ENCODE measurements at regions not wholly inside any gene's neighbourhood (a gene's known extent, or its start where the extent isn't known, plus 50 kb on each side); places are given as distances from the start of the nearest gene placed in this dataset.
"Not testable (repeated sequence)": the region's sequence is repeated elsewhere in the genome, so short reads cannot be mapped to it uniquely, and the experiment has no call there.

DNA sequence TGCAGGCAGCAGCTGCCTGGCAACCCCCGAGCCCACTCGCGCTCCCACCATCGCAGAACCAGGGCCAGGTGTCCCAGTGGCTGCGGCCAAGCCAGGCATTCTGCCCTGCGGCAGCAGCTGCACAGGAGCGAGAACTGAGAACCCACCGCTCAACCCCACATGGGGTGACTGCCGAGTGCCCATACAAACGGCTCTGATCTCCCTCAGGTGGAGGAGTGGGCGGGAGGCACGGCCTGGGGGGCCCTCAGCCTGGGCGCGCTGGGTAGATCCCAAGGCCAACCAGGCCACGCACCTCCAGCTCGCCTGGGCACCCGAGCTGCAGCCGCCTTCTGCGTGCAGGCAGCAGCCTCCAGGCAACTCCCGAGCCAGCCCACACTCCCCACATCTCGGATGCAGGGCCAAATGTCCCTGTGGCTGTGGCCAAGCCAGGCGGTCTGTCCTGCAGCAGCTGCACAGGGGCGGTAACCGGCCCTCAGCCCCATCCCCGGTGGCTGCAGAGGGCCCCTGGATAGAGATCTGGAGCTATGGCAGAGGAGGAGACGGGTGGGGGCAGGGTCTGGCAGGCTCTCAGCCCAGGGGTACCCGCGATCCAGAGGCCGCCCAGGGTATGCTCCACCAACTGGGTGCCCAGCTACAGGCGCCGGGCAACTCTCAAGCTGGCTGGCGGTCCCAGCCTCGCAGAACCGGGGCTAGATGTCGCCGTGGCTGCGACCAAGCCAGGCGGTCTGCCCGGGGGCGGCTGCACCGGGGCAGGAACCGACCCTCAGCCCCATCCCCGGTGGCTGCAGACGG lies 1579.6 kb downstream of the TSPY10 start:
- not testable (repeated sequence) for FAIRE-seq; H2BK20ac ChIP-seq (ENCODE audit: low read length); H3K4me3 ChIP-seq (ENCODE audit: extremely low read depth in 1 of 4, insufficient read depth in 2 of 4, low read depth in 3 of 4, low read length in 4 of 4)

DNA sequence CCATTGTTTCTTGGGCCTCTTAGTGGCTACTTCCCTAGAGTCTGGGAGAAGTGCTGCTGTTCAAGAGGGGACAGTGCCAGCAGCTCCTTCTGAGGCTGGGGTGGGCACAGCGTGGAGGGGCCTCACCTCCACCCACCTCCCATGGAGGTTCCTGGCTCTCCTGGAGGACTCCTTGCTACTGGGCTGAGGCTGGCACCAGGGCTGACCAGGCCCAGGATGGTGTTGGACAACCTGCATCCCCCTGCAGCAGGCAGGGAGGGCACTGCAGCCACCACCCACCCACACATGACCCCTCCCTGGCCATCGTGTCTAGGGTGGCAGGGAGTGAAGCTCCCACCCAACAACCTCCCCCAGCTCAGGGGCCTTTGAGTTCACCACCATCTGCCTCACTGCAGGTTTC lies 1549.3 kb upstream of the USP9Y start:
- H3K18ac ChIP-seq (ENCODE audit: extremely low read depth, low read length); H3K4ac ChIP-seq (replicated peaks; ENCODE audit: insufficient read length, low read depth, low read length); H3K23me2 ChIP-seq (ENCODE audit: low read depth, low read length); H3K4me2 ChIP-seq (ENCODE audit: insufficient read depth in 1 of 2, low read depth in 2 of 2, low read length in 2 of 2); POLR2A ChIA-PET (ENCODE audit: partially characterized antibody); H2BK5ac ChIP-seq (ENCODE audit: low read depth, low read length); H2BK12ac ChIP-seq (ENCODE audit: low read depth, low read length); H4K91ac ChIP-seq (replicated peaks; ENCODE audit: insufficient read length, low read length); H3K56ac ChIP-seq (replicated peaks; ENCODE audit: insufficient read length, low read depth, low read length); H3K36me3 ChIP-seq (ENCODE audit: control insufficient read depth in 2 of 4, insufficient read depth in 4 of 4, low read length in 3 of 4); H3K79me1 ChIP-seq (ENCODE audit: low read depth, low read length); H2BK15ac ChIP-seq (ENCODE audit: low read length); H4K5ac ChIP-seq (ENCODE audit: insufficient read length, low read depth, low read length); H3K79me2 ChIP-seq (ENCODE audit: control insufficient read depth in 1 of 2, insufficient read depth in 2 of 2, low read length in 2 of 2); H4K8ac ChIP-seq (ENCODE audit: extremely low read depth, insufficient read depth, low read length); H2AFZ ChIP-seq (ENCODE audit: low read length); FAIRE-seq; H3K27ac ChIP-seq (ENCODE audit: low read depth, low read length); H3K4me3 ChIP-seq (ENCODE audit: extremely low read depth in 1 of 4, insufficient read depth in 2 of 4, low read depth in 3 of 4, low read length in 4 of 4); H2BK120ac ChIP-seq (replicated peaks; ENCODE audit: low read depth, low read length); H4K20me1 ChIP-seq (replicated peaks in 1 of 2; ENCODE audit: control insufficient read depth in 1 of 2, insufficient read depth in 2 of 2, low read length in 2 of 2); H2AK5ac ChIP-seq (ENCODE audit: low read depth, low read length); H3K14ac ChIP-seq (ENCODE audit: insufficient read length); DNase-seq (ENCODE audit: low read depth in 1 of 2, low spot score in 2 of 2); H2BK20ac ChIP-seq (ENCODE audit: low read length); H3K4me1 ChIP-seq (replicated peaks in 1 of 4; ENCODE audit: control insufficient read depth in 3 of 4, insufficient read depth in 4 of 4, low read length in 3 of 4); CTCF ChIA-PET (ENCODE audit: partially characterized antibody); H3K23ac ChIP-seq (ENCODE audit: insufficient read length); H3K27me3 ChIP-seq (replicated peaks in 1 of 4; ENCODE audit: control insufficient read depth in 3 of 4, extremely low read depth in 1 of 4, insufficient read depth in 3 of 4, low read length in 3 of 4); H3K9ac ChIP-seq (replicated peaks in 1 of 4; ENCODE audit: extremely low read depth in 1 of 4, low read depth in 3 of 4, low read length in 3 of 4): not testable (repeated sequence)
- 67% methylated on average over 1 of the region's 2 CpGs; no CpG with 5 or more reads in 1 of the 2 experiments for WGBS, 2 experiments (ENCODE audit: extremely low coverage in 1 of 2, insufficient coverage in 1 of 2, insufficient read length in 1 of 2, insufficient replicate concordance in 2 of 2, low coverage in 1 of 2, low lambda C conversion rate in 2 of 2, missing lambda C conversion rate in 1 of 2)
- peaks cover 3 to 73% of the 10 kb centered on the region in 2 experiments; a peak in 3 of 4 replicates for H3K9me3 ChIP-seq (ENCODE audit: insufficient read depth in 2 of 2, low read depth in 1 of 2, low read length in 1 of 2)

More for the DNA sequence above, 1579.6 kb downstream of the TSPY10 start:
- H3K23ac ChIP-seq (ENCODE audit: insufficient read length); H3K4ac ChIP-seq (replicated peaks; ENCODE audit: insufficient read length, low read depth, low read length); H3K36me3 ChIP-seq (ENCODE audit: control insufficient read depth in 2 of 4, insufficient read depth in 4 of 4, low read length in 3 of 4); H2BK15ac ChIP-seq (ENCODE audit: low read length); POLR2A ChIA-PET (ENCODE audit: partially characterized antibody); H3K56ac ChIP-seq (replicated peaks; ENCODE audit: insufficient read length, low read depth, low read length); H4K8ac ChIP-seq (ENCODE audit: extremely low read depth, insufficient read depth, low read length); H3K23me2 ChIP-seq (ENCODE audit: low read depth, low read length); H3K27me3 ChIP-seq (replicated peaks in 1 of 4; ENCODE audit: control insufficient read depth in 3 of 4, extremely low read depth in 1 of 4, insufficient read depth in 3 of 4, low read length in 3 of 4); H2AK5ac ChIP-seq (ENCODE audit: low read depth, low read length); H3K18ac ChIP-seq (ENCODE audit: extremely low read depth, low read length); H4K20me1 ChIP-seq (replicated peaks in 1 of 2; ENCODE audit: control insufficient read depth in 1 of 2, insufficient read depth in 2 of 2, low read length in 2 of 2); H4K5ac ChIP-seq (ENCODE audit: insufficient read length, low read depth, low read length); DNase-seq (ENCODE audit: low read depth in 1 of 2, low spot score in 2 of 2); H3K27ac ChIP-seq (ENCODE audit: low read depth, low read length); H3K79me1 ChIP-seq (ENCODE audit: low read depth, low read length); H3K4me2 ChIP-seq (ENCODE audit: insufficient read depth in 1 of 2, low read depth in 2 of 2, low read length in 2 of 2); H3K9ac ChIP-seq (replicated peaks in 1 of 4; ENCODE audit: extremely low read depth in 1 of 4, low read depth in 3 of 4, low read length in 3 of 4); CTCF ChIA-PET (ENCODE audit: partially characterized antibody); H2BK120ac ChIP-seq (replicated peaks; ENCODE audit: low read depth, low read length); H3K14ac ChIP-seq (ENCODE audit: insufficient read length); H3K79me2 ChIP-seq (ENCODE audit: control insufficient read depth in 1 of 2, insufficient read depth in 2 of 2, low read length in 2 of 2); H2BK5ac ChIP-seq (ENCODE audit: low read depth, low read length); H2AFZ ChIP-seq (ENCODE audit: low read length); H4K91ac ChIP-seq (replicated peaks; ENCODE audit: insufficient read length, low read length); H2BK12ac ChIP-seq (ENCODE audit: low read depth, low read length); H3K4me1 ChIP-seq (replicated peaks in 1 of 4; ENCODE audit: control insufficient read depth in 3 of 4, insufficient read depth in 4 of 4, low read length in 3 of 4): not testable (repeated sequence)
- WGBS, 2 experiments (ENCODE audit: extremely low coverage in 1 of 2, insufficient coverage in 1 of 2, insufficient read length in 1 of 2, insufficient replicate concordance in 2 of 2, low coverage in 1 of 2, low lambda C conversion rate in 2 of 2, missing lambda C conversion rate in 1 of 2) = 86% methylated on average over 29 of the region's 44 CpGs; no CpG with 5 or more reads in 1 of the 2 experiments
- peaks cover 13 to 41% of the 10 kb centered on the region in 2 experiments for H3K9me3 ChIP-seq (ENCODE audit: insufficient read depth in 2 of 2, low read depth in 1 of 2, low read length in 1 of 2)

Data from H1 (cell line).